ENCODE measurements at regions not wholly inside any gene's neighbourhood (a gene's known extent, or its start where the extent isn't known, plus 50 kb on each side); places are given as distances from the start of the nearest gene placed in this dataset.

GRCh38 chr9:89705651-89706050, 100.8 kb downstream of the GADD45G start:
- intact Hi-C loops (cut with DNase I, micrococcal nuclease), result no loop called here
- Histone ChIP-seq H3K36me3 (ENCODE audit: insufficient read depth, low read length) (no peaks in the 10 kb centered on the region), H3K4me1 (ENCODE audit: insufficient read depth, low read length) (peaks cover 14% of the 10 kb centered on the region), H3K4me3 (ENCODE audit: low read length) (no peak overlapping the region), H3K9me3 (ENCODE audit: control insufficient read depth in 1 of 2, insufficient read depth in 1 of 2, low read length in 2 of 2) (no peaks in the 10 kb centered on the region), H3K27ac (ENCODE audit: low read depth in 1 of 2, low read length in 2 of 2) (no peak overlapping the region), H3K27me3 (ENCODE audit: control insufficient read depth in 1 of 2, insufficient read depth in 2 of 2, low read length in 2 of 2) (no peaks in the 10 kb centered on the region)
- POLR2A ChIA-PET, result no interaction called here
- peaks cover 16% of the 10 kb centered on the region for H3K4me1 Mint-ChIP-seq (ENCODE audit: low read depth)
- no peaks in the 10 kb centered on the region for H3K36me3 Mint-ChIP-seq (ENCODE audit: low read depth)
- CTCF ChIA-PET, result no interaction called here
- H3K27me3 Mint-ChIP-seq, result no peaks in the 10 kb centered on the region
- DNase-seq (no peak), ATAC-seq (ENCODE audit: poor library complexity) (no peak)
- no peak overlapping the region for H3K27ac Mint-ChIP-seq
- no peak overlapping the region for H3K4me3 Mint-ChIP-seq
- H3K9me3 Mint-ChIP-seq, result no peaks in the 10 kb centered on the region
- TF ChIP-seq CTCF (IDR thresholded peaks at IDR 0.05), result no peak

GRCh38 chr9:89706086-89706485, 101.3 kb downstream of the GADD45G start:
- ATAC-seq (ENCODE audit: poor library complexity) (no peak), DNase-seq (no peak)
- Mint-ChIP-seq H3K4me3 (no peak overlapping the region), H3K9me3 (no peaks in the 10 kb centered on the region), H3K36me3 (ENCODE audit: low read depth) (no peaks in the 10 kb centered on the region), H3K4me1 (ENCODE audit: low read depth) (peaks cover 14% of the 10 kb centered on the region), H3K27me3 (no peaks in the 10 kb centered on the region), H3K27ac (no peak overlapping the region)
- H3K9me3 ChIP-seq (ENCODE audit: control insufficient read depth in 1 of 2, insufficient read depth in 1 of 2, low read length in 2 of 2), result no peaks in the 10 kb centered on the region
- H3K36me3 ChIP-seq (ENCODE audit: insufficient read depth, low read length), result no peaks in the 10 kb centered on the region
- no peak overlapping the region for H3K27ac ChIP-seq (ENCODE audit: low read depth in 1 of 2, low read length in 2 of 2)
- H3K27me3 ChIP-seq (ENCODE audit: control insufficient read depth in 1 of 2, insufficient read depth in 2 of 2, low read length in 2 of 2), result no peaks in the 10 kb centered on the region
- H3K4me1 ChIP-seq (ENCODE audit: insufficient read depth, low read length), result peaks cover 10% of the 10 kb centered on the region
- no peak overlapping the region for H3K4me3 ChIP-seq (ENCODE audit: low read length)
- TF ChIP-seq CTCF (IDR thresholded peaks at IDR 0.05), result no peak
- ChIA-PET CTCF (no interaction called here), POLR2A (no interaction called here)
- intact Hi-C loops (cut with DNase I, micrococcal nuclease), result no loop called here

- POLR2A ChIA-PET, result no interaction called here
- no peaks in the 10 kb centered on the region for H3K9me3 Mint-ChIP-seq
- no peak overlapping the region for H3K4me3 Mint-ChIP-seq
- peaks cover 3% of the 10 kb centered on the region for H3K4me1 ChIP-seq (ENCODE audit: insufficient read depth, low read length)
- peaks cover 7% of the 10 kb centered on the region for H3K4me1 Mint-ChIP-seq (ENCODE audit: low read depth)
- CTCF ChIA-PET, result no interaction called here
- DNase-seq (no peak), ATAC-seq (ENCODE audit: poor library complexity) (no peak)
- H3K27me3 Mint-ChIP-seq, result no peaks in the 10 kb centered on the region
- no peak overlapping the region for H3K4me3 ChIP-seq (ENCODE audit: low read length)
- no peaks in the 10 kb centered on the region for H3K9me3 ChIP-seq (ENCODE audit: control insufficient read depth in 1 of 2, insufficient read depth in 1 of 2, low read length in 2 of 2)
- no peaks in the 10 kb centered on the region for H3K36me3 Mint-ChIP-seq (ENCODE audit: low read depth)
- intact Hi-C loops (cut with DNase I, micrococcal nuclease), result no loop called here
- H3K27me3 ChIP-seq (ENCODE audit: control insufficient read depth in 1 of 2, insufficient read depth in 2 of 2, low read length in 2 of 2), result no peaks in the 10 kb centered on the region
- no peak for TF ChIP-seq CTCF (IDR thresholded peaks at IDR 0.05)
- no peak overlapping the region for H3K27ac ChIP-seq (ENCODE audit: low read depth in 1 of 2, low read length in 2 of 2)
- no peaks in the 10 kb centered on the region for H3K36me3 ChIP-seq (ENCODE audit: insufficient read depth, low read length)
- H3K27ac Mint-ChIP-seq, result no peak overlapping the region
These were observed 101.9 kb downstream of the GADD45G start for GRCh38 chr9:89706731-89707191.

Measured in CD4-positive, alpha-beta T cell (primary cell).